A673 (cell line): ENCODE measurements at regions not wholly inside any gene's neighbourhood (a gene's known extent, or its start where the extent isn't known, plus 50 kb on each side); places are given as distances from the start of the nearest gene placed in this dataset.

Experiments used
- BruUV-seq: library from RNA; stranded (reverse); fragments of 400-500 nt; replicated peaks from 2 replicates; lab custom pipeline; 2021; lab: Mats Ljungman, UMichigan
- CTCF ChIA-PET: fragments of 300-600 bp; sonication (Branson Sonifier 250); formaldehyde crosslinking; loops from one replicate; lab custom pipeline; 2022; ENCODE audit warnings: antibody characterized with exemption; lab: Charles Lee
- POLR2A ChIA-PET: fragments of 300-600 bp; sonication (Branson Sonifier 250); formaldehyde crosslinking; loops from one replicate; lab custom pipeline; 2022; ENCODE audit warnings: antibody characterized with exemption; ENCODE audit not compliant: low non-redundant PET; lab: Charles Lee
- DNase-seq: peaks from one replicate; pipeline ENCODE4 v3.0.0-alpha.2; 2015; ENCODE audit warnings: low spot score
- H3K27ac ChIP-seq: fragments of 200-600 bp; sonication (generic); 2 replicates; pipeline ENCODE4 v1.5.1; 2016; ENCODE audit warnings: mixed run types, low read depth, mild to moderate bottlenecking, mixed read lengths, antibody characterized with exemption, low read length; ENCODE audit not compliant: poor library complexity, severe bottlenecking
- H3K27me3 ChIP-seq: fragments of 200-600 bp; sonication (generic); replicated peaks from 2 replicates; pipeline ENCODE4 v1.6.1; 2017; ENCODE audit warnings: mixed run types, low read depth, mild to moderate bottlenecking, mixed read lengths, antibody characterized with exemption, low read length; ENCODE audit not compliant: insufficient read depth, poor library complexity
- H3K36me3 ChIP-seq: fragments of 200-600 bp; sonication (generic); 2 replicates; pipeline ENCODE4 v1.6.1; 2016; ENCODE audit warnings: mixed run types, mild to moderate bottlenecking, mixed read lengths, antibody characterized with exemption, low read length; ENCODE audit not compliant: insufficient read depth, poor library complexity, severe bottlenecking
- H3K4me1 ChIP-seq: fragments of 200-600 bp; sonication (generic); 2 replicates; pipeline ENCODE4 v1.6.1; 2017; ENCODE audit warnings: mixed run types, mild to moderate bottlenecking, mixed read lengths, antibody characterized with exemption, low read length; ENCODE audit not compliant: insufficient read depth, poor library complexity, severe bottlenecking
- H3K4me3 ChIP-seq: fragments of 200-600 bp; sonication (generic); 2 replicates; pipeline ENCODE4 v1.5.1; 2016; ENCODE audit warnings: low read depth, mixed run types, mild to moderate bottlenecking, mixed read lengths, low read length; ENCODE audit not compliant: poor library complexity, severe bottlenecking
- H3K9me3 ChIP-seq: fragments of 200-600 bp; sonication (generic); 2 replicates; pipeline ENCODE4 v1.6.1; 2016; ENCODE audit warnings: mixed run types, low read depth, mild to moderate bottlenecking, mixed read lengths, antibody characterized with exemption, low read length; ENCODE audit not compliant: poor library complexity, severe bottlenecking
- EZH2 ChIP-seq: fragments of 200-600 bp; sonication (generic); IDR thresholded peaks from 2 replicates; pipeline ENCODE4 v1.6.1; 2017; ENCODE audit warnings: borderline replicate concordance, low read depth, mild to moderate bottlenecking, mixed read lengths, antibody characterized with exemption, low read length; ENCODE audit not compliant: poor library complexity, severe bottlenecking
- intact Hi-C: fragments of 100-400 bp; cut with micrococcal nuclease; formaldehyde crosslinking; loops from one replicate; pipeline ENCODE4 v1.10.0; 2022; ENCODE audit not compliant: unreplicated experiment
- TF ChIP-seq, protein P1 (sequence below): fragments of 300-800, 200-600 bp; sonication (generic); conservative IDR thresholded peaks from 2 replicates; pipeline ENCODE4 v1.5.1; 2017; ENCODE audit warnings: low read depth, mild to moderate bottlenecking, antibody characterized with exemption, low read length, moderate library complexity, mixed read lengths

DNA sequence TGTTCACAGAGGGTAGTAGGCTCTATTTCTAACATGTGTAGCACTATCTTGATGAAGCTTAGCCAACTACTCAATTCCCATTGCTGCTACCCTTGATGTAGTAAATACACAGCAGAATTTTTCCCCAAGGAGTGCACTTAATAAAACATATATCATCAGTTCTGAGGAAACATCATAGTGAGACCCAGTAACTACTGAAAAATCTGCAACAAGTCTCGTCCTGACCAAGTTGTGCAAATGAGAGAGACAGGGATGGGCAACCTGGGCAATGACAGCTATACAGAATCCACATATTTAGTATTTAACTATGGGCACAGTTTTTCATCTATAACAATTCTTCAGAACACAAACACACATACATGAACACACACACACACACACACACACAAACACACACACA lies 1073.8 kb upstream of the SORCS1 start:
- CTCF ChIA-PET, result no interaction called here
- POLR2A ChIA-PET, result no interaction called here
- Histone ChIP-seq H3K27me3 (no peaks in the 10 kb centered on the region), H3K9me3 (no peaks in the 10 kb centered on the region), H3K4me1 (no peaks in the 10 kb centered on the region), H3K36me3 (no peaks in the 10 kb centered on the region), H3K27ac (no peak overlapping the region), H3K4me3 (no peak overlapping the region)
- intact Hi-C loops, result no loop called here
- TF ChIP-seq, protein P1, sequence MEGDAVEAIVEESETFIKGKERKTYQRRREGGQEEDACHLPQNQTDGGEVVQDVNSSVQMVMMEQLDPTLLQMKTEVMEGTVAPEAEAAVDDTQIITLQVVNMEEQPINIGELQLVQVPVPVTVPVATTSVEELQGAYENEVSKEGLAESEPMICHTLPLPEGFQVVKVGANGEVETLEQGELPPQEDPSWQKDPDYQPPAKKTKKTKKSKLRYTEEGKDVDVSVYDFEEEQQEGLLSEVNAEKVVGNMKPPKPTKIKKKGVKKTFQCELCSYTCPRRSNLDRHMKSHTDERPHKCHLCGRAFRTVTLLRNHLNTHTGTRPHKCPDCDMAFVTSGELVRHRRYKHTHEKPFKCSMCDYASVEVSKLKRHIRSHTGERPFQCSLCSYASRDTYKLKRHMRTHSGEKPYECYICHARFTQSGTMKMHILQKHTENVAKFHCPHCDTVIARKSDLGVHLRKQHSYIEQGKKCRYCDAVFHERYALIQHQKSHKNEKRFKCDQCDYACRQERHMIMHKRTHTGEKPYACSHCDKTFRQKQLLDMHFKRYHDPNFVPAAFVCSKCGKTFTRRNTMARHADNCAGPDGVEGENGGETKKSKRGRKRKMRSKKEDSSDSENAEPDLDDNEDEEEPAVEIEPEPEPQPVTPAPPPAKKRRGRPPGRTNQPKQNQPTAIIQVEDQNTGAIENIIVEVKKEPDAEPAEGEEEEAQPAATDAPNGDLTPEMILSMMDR, result no peak
- no peak for TF ChIP-seq EZH2
- no peak for DNase-seq
- BruUV-seq, result no TSS peak

DNA sequence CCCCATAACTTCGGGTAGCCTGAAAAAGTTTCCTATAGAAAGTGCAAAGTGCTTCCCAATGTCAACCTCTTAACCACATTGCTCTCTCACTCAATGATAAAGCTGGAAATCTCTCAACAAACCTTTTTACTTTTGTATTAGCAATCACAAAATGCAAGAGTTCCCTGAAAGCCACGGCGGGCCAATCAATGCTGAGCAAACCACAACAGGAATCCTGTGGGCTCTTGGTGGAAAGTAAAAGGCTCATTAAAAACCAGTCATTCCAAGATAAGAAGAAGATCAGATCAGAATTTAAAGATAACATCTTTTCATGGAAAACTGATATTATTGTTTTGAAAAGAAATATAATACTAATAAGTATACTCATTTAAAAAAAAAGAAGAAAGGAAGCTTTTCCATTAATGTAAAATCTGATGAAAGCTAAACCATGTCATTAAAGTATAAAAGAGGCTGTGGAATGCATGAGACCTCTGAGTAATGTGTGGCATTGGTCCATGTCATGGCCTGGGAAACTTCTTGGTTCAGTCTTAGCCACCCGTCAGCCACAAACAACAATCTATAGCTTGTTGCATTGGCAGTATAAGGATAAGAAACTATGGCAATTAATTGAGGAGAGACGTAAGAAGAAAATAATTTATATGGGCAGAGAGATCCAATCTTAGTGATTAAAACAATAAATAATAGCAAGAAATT lies 1066.1 kb upstream of the SORCS1 start:
- no peak overlapping the region for H3K27ac ChIP-seq
- no peak for TF ChIP-seq EZH2
- TF ChIP-seq, protein P1, result no peak
- no peak for DNase-seq
- H3K27me3 ChIP-seq, result no peaks in the 10 kb centered on the region
- intact Hi-C loops, result no loop called here
- H3K4me3 ChIP-seq, result no peak overlapping the region
- ChIA-PET CTCF (no interaction called here), POLR2A (no interaction called here)
- H3K4me1 ChIP-seq, result no peaks in the 10 kb centered on the region
- H3K36me3 ChIP-seq, result no peaks in the 10 kb centered on the region
- no peaks in the 10 kb centered on the region for H3K9me3 ChIP-seq
- no TSS peak for BruUV-seq

DNA sequence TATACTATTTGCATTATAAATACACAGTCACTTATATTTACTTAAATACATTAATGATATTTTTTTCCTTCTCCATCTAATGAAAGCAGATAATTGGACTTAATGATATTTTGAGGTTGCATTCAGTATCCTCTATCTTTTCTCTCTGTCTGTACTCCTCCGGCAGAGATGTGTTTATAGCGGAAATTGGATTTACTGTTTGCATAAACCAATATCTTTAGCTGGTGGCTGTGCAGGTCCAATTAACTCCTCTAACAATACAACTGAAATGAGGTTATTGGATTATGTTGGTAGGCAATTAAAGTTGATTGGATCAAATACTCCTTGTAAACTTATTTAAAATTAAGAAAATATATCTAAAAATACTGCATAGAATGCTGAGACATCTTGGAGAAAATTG lies 1044.2 kb upstream of the SORCS1 start:
- no peak overlapping the region for H3K4me3 ChIP-seq
- TF ChIP-seq EZH2, result no peak
- TF ChIP-seq, protein P1, result no peak
- H3K36me3 ChIP-seq, result no peaks in the 10 kb centered on the region
- intact Hi-C loops, result loop anchor here (5.0 kb wide), 1 partner anchor 334 kb away; no protein-coding TSS in a partner anchor
- no TSS peak for BruUV-seq
- ChIA-PET CTCF (no interaction called here), POLR2A (no interaction called here)
- no peaks in the 10 kb centered on the region for H3K27me3 ChIP-seq
- peak; percentile 2 for DNase-seq
- no peaks in the 10 kb centered on the region for H3K9me3 ChIP-seq
- no peak overlapping the region for H3K27ac ChIP-seq
- H3K4me1 ChIP-seq, result no peaks in the 10 kb centered on the region
